Peyer's patch (tissue), 4 donors: ENCODE measurements at regions not wholly inside any gene's neighbourhood (a gene's known extent, or its start where the extent isn't known, plus 50 kb on each side); places are given as distances from the start of the nearest gene placed in this dataset.

ENCODE experiments used
- DNase-seq, 3 donors: peaks; one replicate each; pipeline ENCODE4 v3.0.0-alpha.2; 2017 to 2019
- H3K27ac ChIP-seq, 4 donors: fragments of 200-600 bp; sonication (generic); one replicate each; pipeline ENCODE4 v1.5.1; 2016 to 2019
- H3K27me3 ChIP-seq, 2 donors: fragments of 200-600 bp; sonication (generic); one replicate each; pipeline ENCODE4 v1.5.1; 2019
- H3K36me3 ChIP-seq, 3 donors: fragments of 200-600 bp; sonication (generic); one replicate each; pipeline ENCODE4 v1.5.1; 2016 to 2019
- H3K4me1 ChIP-seq, 4 donors: fragments of 200-600 bp; sonication (generic); one replicate each; pipeline ENCODE4 v1.5.1; 2016 to 2019
- H3K4me3 ChIP-seq, 4 donors: fragments of 200-600 bp; sonication (generic); 1 replicate in 3 of 4; 2 replicates in 1 of 4; pipeline ENCODE4 v1.5.1; 2016 to 2019; ENCODE audit warnings: mild to moderate bottlenecking in 1 of 4
- H3K9me3 ChIP-seq, 4 donors: fragments of 200-600 bp; sonication (generic); one replicate each; pipeline ENCODE4 v1.5.1; 2016 to 2019; ENCODE audit warnings: mild to moderate bottlenecking in 1 of 4
- POLR2A ChIP-seq, 2 donors: fragments of 450-650 bp; IDR thresholded peaks; one replicate each; pipeline ENCODE4 v1.5.1; 2017; ENCODE audit warnings: antibody characterized with exemption in 2 of 2, mild to moderate bottlenecking in 2 of 2, moderate library complexity in 2 of 2
- TF ChIP-seq, protein P1 (sequence below), 6 experiments: fragments of 450-650 bp in 4 of 6; fragments of 200-600 bp in 2 of 6; sonication (generic) in 1 of 6; IDR thresholded peaks; one replicate each; pipeline ENCODE4 v1.5.1; 2017 to 2019; ENCODE audit warnings: antibody characterized with exemption in 6 of 6, mild to moderate bottlenecking in 3 of 6, moderate library complexity in 1 of 6

DNA sequence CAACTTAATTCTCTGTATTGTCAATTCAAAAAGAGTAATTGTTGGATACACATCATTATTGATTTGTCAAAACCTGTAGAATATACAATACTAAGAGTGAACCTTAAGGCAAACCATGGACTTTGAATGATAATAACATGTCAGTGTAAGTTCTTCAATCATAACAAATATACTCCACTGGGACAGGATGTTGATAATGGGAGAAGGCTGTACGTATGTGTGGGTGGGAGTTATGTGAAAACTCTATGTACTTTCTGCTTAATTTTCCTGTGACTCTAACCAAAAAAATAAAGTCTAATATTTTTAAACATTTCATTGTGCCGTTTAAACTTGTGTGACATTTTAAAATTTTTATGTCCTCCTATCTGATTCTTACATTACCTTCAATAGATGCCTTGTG, 526.7 kb downstream of the SUCLA2 start:
- Histone ChIP-seq H3K4me3 (no peak overlapping the region), H3K27me3 (no peaks in the 10 kb centered on the region), H3K27ac (no peak overlapping the region), H3K9me3 (peaks cover 0 to 3% (median 0%) of the 10 kb centered on the region in 4 donors), H3K4me1 (no peaks in the 10 kb centered on the region), H3K36me3 (no peaks in the 10 kb centered on the region)
- DNase-seq: no peak
- no peak for TF ChIP-seq POLR2A (IDR thresholded peaks at IDR 0.05)
- TF ChIP-seq, protein P1, sequence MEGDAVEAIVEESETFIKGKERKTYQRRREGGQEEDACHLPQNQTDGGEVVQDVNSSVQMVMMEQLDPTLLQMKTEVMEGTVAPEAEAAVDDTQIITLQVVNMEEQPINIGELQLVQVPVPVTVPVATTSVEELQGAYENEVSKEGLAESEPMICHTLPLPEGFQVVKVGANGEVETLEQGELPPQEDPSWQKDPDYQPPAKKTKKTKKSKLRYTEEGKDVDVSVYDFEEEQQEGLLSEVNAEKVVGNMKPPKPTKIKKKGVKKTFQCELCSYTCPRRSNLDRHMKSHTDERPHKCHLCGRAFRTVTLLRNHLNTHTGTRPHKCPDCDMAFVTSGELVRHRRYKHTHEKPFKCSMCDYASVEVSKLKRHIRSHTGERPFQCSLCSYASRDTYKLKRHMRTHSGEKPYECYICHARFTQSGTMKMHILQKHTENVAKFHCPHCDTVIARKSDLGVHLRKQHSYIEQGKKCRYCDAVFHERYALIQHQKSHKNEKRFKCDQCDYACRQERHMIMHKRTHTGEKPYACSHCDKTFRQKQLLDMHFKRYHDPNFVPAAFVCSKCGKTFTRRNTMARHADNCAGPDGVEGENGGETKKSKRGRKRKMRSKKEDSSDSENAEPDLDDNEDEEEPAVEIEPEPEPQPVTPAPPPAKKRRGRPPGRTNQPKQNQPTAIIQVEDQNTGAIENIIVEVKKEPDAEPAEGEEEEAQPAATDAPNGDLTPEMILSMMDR (IDR thresholded peaks at IDR 0.05): no peak

DNA sequence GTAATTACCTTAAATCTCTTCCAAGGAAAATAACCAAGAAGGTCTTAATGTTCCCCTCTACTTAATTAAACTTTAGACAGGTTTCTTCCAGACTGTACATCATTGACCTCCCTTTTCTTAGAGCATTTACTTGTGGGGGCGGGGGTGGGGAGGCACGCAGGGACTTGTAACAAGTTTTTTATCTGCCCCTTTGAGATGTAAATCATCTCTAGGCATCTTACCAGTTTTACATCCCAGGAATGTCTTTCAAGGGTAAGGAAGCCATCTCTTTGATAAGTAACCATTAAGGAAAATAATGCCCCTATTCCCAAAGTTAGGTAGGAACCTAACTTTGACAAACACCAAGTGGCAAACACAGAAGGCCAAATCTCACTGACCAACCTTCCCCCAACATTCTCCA, 528.6 kb downstream of the SUCLA2 start:
- Histone ChIP-seq H3K27me3 (no peaks in the 10 kb centered on the region), H3K4me3 (no peak overlapping the region), H3K27ac (no peak overlapping the region), H3K36me3 (no peaks in the 10 kb centered on the region), H3K9me3 (peaks cover 0 to 3% (median 0%) of the 10 kb centered on the region in 4 donors), H3K4me1 (no peaks in the 10 kb centered on the region)
- TF ChIP-seq, protein P1 (IDR thresholded peaks at IDR 0.05): no peak
- TF ChIP-seq POLR2A (IDR thresholded peaks at IDR 0.05): no peak
- DNase-seq: no peak

DNA sequence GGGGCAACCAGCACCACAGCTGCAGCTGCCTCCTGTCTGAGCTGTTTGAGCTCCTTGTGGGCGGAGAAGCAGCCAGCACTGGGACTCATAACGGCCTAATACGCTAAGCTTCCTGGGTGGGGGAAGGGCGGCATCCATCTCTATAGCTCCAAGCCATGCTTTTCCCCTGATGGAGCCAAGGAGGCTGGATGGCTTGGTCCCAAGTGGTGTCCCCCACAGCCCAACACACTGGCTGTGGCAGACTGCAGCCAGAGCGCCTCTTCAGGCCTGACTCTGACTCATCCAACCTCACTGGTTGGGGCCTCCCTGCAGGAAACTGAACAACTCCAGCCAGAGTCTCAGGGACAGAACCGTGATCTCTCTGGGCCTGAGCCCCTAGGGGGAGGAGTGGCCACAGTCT, 537.3 kb downstream of the SUCLA2 start:
- no peak for TF ChIP-seq POLR2A (IDR thresholded peaks at IDR 0.05)
- TF ChIP-seq, protein P1 (IDR thresholded peaks at IDR 0.05): no peak
- no peaks in the 10 kb centered on the region for H3K4me1 ChIP-seq
- no peak for DNase-seq

DNA sequence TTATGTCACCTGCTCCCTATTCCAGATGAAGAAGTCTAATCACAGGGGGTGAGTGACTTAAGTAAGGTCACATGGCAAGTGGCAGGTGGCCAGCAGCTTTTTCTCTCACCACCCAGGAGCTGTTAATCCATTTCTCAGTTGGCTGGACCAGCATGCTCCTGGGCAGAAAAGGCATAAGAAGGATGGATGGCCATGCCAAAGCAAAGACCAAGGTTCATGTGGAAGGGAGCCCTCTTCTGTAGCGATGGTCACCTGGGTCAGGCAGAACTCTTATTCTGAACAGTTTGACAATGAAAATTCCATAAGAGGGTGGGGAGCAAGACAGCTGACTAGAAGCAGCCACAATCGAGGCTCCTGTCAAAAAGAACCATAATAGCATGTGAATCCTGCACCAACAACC, 538.1 kb downstream of the SUCLA2 start:
- H3K4me1 ChIP-seq: no peaks in the 10 kb centered on the region
- TF ChIP-seq, protein P1 (IDR thresholded peaks at IDR 0.05): no peak
- no peak for TF ChIP-seq POLR2A (IDR thresholded peaks at IDR 0.05)
- no peaks in the 10 kb centered on the region for H3K36me3 ChIP-seq
- no peak overlapping the region for H3K27ac ChIP-seq
- no peak for DNase-seq
- H3K27me3 ChIP-seq: no peaks in the 10 kb centered on the region
- no peak overlapping the region for H3K4me3 ChIP-seq
- peaks cover 0 to 4% (median 0%) of the 10 kb centered on the region in 4 donors for H3K9me3 ChIP-seq

More for the DNA sequence above, 537.3 kb downstream of the SUCLA2 start:
- Histone ChIP-seq H3K27ac (no peak overlapping the region), H3K36me3 (no peaks in the 10 kb centered on the region), H3K4me3 (no peak overlapping the region), H3K27me3 (no peaks in the 10 kb centered on the region), H3K9me3 (peaks cover 0 to 4% (median 0%) of the 10 kb centered on the region in 4 donors)

DNA sequence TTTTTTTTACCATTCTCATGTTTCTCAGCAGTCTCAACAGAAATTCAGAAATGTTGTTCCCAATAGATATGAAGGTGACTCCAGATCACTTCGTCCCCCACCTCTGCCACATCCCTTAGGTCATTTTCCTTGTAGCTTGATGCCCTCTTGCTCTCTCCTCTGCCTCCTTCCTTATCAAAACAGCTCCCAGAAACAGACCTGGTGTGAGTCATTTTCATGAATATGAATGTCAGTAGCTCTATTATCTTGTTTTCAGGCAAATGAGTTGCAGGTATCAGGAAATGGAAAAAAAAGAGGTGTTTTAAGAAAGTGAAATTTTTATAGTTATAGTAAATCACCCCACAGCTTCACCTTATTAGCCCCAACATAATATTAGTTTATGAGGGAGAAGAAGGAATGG, 539.3 kb downstream of the SUCLA2 start:
- H3K36me3 ChIP-seq: no peaks in the 10 kb centered on the region
- H3K27ac ChIP-seq: no peak overlapping the region
- H3K4me1 ChIP-seq: no peaks in the 10 kb centered on the region
- H3K4me3 ChIP-seq: no peak overlapping the region
- no peaks in the 10 kb centered on the region for H3K27me3 ChIP-seq
- no peak for DNase-seq
- peaks cover 0 to 4% (median 0%) of the 10 kb centered on the region in 4 donors for H3K9me3 ChIP-seq
- TF ChIP-seq, protein P1 (IDR thresholded peaks at IDR 0.05): no peak
- no peak for TF ChIP-seq POLR2A (IDR thresholded peaks at IDR 0.05)

DNA sequence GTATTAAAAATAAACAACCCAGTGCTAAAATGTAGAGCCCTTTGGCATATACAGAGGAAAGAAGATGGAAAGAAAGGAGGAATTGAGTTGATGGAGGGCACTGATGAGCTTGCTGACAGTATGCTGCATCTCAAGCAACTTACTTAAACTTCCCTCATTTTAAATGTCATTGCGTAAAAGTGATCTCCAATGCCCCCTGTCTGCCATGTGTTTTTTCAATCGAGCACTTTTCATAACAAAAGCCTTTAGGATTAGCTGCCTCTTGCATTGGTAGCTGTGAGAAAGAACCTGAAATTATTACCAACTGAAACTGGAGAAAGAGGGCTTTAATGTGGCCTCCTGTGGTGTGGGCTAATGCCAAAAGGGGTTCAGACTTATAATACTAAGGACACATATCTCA, 541.6 kb downstream of the SUCLA2 start:
- no peak for DNase-seq
- H3K4me3 ChIP-seq: no peak overlapping the region
- no peaks in the 10 kb centered on the region for H3K4me1 ChIP-seq
- TF ChIP-seq, protein P1 (IDR thresholded peaks at IDR 0.05): no peak
- TF ChIP-seq POLR2A (IDR thresholded peaks at IDR 0.05): no peak
- no peak overlapping the region for H3K27ac ChIP-seq
- H3K27me3 ChIP-seq: no peaks in the 10 kb centered on the region
- H3K36me3 ChIP-seq: no peaks in the 10 kb centered on the region
- peaks cover 0 to 4% (median 0%) of the 10 kb centered on the region in 4 donors for H3K9me3 ChIP-seq
